HG03378 (cell line): ENCODE measurements at regions not wholly inside any gene's neighbourhood (a gene's known extent, or its start where the extent isn't known, plus 50 kb on each side); places are given as distances from the start of the nearest gene placed in this dataset.
"Not testable (repeated sequence)": the region's sequence is repeated elsewhere in the genome, so short reads cannot be mapped to it uniquely, and the experiment has no call there.

Source experiments
- ATAC-seq: cut with Tn5 transposase; IDR thresholded peaks from one replicate; pipeline ENCODE4 v1.9.1; 2021; ENCODE audit warnings: mild to moderate bottlenecking, moderate library complexity; ENCODE audit not compliant: unreplicated experiment

DNA sequence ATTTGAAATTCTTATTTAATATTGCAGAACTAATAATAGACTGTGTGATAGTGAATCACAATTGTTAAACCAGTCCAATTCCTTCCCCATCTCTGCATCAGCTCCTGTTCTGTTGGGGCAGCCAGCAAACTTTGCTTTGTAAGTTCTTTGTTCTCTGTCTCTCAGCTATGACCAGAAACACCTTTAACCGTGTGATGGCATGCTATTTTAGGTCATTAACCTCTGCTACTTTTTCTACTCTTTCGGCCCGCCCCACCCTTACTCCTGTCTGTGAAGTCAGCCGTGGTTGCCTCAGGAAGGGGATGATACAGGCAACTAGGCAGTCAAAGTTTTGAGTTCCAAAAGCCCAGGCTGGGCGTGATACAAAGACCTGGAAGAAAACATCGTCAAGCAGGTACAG is 51.3 kb upstream of the EGFL6 start:
- no peak for ATAC-seq

DNA sequence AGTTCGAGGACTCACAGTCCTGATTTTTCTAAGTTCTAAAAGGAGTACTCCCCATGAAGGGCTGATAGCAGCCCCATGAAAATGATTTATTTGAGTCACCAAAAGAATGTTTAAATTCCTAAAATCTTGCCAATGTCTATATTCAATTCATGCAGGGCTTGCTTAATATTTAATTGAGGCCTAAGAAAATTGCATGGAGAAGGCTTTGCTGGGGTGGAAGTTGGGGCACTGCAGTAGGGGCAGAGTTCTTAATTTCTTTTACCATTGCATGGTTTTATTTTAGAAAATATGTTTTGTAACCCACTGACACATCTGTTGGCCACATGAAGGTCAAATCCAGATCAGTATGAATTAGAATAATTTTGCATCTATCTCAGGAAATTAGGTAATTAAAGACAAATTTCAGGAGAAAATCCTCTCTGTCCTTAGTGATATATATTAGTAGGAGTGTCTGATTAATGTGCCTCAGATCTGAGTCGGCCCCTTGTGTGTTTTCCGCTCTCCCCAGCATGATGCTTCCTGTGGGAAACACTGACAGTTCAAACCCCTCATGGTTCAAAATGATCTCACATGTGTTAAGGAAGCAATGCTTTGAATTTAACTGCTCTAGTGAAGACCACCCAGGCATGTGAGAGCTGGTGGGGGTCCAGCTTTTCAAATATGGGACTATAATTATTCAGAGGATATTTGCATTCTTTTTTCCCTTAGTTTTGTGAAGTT is 54.0 kb upstream of the EGFL6 start:
- ATAC-seq = no peak

DNA sequence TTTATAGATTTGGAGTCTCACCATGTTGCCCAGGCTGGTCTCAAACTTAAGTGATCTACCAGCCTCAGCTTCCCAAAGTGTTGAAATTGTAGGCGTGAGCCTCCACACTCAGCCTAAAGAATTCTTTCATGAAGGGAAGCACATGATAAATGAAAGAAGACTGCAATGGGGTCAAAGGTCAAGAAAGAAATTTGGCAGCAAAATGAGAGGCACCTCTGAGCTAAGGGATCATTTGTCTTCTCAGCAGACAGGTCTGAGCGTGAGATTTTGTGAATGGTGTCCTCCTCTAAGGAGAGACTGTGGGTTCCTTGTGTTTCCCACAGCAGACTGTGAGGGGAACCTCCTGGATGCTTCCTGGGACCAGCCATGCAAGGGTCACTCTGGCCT is 57.5 kb upstream of the EGFL6 start:
- no peak for ATAC-seq

DNA sequence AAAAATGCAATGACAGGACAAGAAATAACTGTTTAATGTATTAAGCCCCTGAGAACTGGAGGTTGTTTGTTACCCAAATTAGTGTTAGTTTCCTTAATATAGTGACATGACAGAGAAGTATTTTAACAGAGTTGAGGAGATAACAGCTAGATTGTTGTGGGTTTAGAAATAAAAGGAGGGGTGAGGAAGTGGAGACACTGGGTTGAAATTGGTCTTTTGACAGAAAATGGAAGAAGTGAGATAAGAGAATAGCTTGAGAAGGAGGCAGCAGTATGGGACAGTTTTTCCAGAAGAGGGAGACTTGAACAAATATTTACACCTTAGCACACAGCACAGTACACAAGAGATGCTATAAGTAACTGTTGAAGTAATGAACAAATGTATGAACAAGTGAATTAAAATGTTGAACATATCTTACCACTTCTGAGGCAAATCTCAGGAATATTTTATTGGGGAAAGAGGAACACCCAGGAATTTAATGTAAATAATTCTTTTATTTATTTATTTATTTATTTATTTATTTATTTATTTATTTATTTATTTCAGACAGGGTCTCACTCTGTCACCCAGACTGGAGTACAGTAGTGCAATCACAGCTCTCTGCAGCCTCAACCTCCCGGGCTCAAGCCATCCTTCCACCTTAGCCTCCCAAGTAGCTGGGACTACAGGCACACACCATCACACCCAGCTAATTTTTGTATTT is 58.0 kb upstream of the EGFL6 start:
- no peak for ATAC-seq

DNA sequence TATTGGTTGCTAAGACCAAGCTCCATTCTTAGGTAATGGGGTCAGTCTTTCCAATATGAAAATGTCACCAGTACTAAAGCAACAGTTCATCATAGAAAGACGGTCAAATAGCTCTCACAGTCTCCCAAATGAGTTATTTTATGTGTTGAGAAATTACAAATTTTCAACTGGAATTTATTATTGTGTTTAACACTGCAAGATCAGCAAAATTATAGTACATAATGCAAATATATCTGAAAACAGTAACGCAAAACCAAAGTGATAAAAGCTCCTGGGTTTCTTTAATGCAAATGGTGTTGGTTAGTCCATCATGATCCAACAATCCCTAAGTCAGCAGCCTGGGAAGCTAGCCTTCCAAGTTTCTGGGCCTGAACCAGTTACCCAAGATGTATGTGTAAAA is 61.5 kb upstream of the EGFL6 start:
- no peak for ATAC-seq

- ATAC-seq = no peak
Observed at GRCh38 chrX:13506574-13506973, 62.8 kb upstream of the EGFL6 start.

DNA sequence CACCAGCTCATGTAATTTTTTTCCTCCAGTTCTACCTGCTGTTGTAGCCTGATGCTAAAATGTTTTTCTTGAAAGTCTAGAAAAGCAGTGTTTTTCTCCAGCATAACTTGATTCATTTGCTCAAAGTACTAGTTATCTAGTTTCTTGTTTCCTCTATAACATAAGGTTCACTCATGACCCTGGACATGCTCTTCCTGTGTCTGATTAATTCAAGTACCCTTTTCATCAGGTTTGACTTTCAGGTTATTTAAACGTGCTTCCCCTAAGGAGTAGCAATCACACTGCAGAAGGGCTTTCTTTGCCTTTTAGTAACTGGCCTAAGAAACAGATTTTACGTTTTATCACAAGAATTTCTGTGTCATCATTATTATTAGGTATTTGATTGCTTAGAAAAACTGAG is 66.8 kb upstream of the EGFL6 start:
- ATAC-seq = no peak

GRCh38 chrX:13499736-13500135 is 69.7 kb upstream of the EGFL6 start:
- no peak for ATAC-seq

DNA sequence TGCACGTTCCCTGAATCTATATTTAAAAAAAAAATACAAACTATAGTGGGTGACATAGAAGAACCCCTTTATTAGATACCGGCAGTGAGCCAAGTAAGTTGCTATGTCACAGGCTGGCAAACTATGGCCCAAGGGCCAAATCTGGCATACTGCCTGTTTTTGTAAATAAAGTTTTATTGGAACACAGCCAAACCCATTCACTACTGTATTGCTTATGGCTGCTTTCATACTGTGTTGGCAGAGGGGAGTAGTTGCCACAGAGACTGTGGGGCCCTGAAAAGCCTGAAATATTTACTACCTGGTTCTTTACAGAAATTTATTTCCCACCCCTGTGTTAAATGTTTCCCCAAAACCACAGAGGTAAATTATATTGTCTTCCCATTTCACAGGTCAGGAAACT is 71.2 kb upstream of the EGFL6 start:
- ATAC-seq = no peak

DNA sequence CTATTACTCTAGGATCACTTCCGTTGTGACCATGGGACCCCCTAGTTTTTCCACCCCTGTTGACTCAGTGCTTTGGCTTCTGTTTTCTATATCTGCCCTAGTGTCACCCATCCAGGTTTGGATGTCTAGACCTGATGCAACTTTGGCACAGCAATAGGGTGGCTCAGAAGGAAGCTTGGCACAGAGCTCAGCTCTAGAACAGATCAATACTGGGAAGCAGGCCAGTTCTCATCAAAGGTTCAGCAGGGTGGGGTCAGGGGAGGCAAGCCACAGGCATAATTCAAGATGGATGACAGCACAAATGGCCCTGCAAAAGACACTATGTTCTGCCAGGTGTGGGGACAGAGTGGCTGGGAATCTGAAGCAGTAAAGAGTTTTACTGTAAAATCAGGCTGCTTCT is 74.2 kb upstream of the EGFL6 start:
- no peak for ATAC-seq

- no peak for ATAC-seq
Observed at GRCh38 chrX:13494562-13494961, 74.8 kb upstream of the EGFL6 start.

DNA sequence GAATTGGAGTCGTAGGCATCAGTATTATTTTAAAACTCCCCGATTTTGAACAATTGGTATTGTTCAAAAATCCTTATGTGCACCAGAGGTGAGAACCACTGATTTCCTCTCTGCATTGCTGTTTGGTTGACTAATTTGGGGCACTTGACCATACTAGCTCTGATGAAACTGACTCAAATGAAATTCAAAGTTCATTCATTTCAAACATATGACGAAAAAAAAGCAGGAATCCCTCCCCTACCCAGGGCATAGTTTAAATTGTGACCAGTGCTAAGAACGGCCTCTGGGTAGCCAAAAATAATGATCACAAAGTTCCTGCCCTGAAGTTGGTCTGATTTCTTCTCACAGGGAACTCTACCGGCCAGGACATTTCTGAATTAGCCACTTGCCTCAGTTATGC is 75.7 kb upstream of the EGFL6 start:
- ATAC-seq = no peak

- ATAC-seq = no peak
Observed at GRCh38 chrX:13492286-13492685, 77.1 kb upstream of the EGFL6 start.

DNA sequence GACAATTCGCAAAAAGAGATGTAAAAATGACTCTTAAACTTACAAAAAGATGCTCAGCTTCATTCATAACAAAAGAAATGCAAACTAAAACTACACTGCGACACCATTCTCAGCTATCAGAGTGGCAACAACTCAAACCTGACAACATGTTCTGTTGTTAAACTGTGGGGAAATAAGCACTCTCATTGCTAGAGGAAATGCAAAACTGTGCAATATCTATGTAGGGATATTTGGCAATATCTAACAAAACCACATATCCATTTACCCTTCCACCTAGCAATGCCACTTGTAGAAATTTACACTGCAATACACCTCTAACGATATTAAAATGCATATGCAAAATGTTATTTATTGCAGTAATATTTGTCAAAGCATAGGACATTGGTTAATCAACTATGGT is 78.3 kb upstream of the EGFL6 start:
- no peak for ATAC-seq

DNA sequence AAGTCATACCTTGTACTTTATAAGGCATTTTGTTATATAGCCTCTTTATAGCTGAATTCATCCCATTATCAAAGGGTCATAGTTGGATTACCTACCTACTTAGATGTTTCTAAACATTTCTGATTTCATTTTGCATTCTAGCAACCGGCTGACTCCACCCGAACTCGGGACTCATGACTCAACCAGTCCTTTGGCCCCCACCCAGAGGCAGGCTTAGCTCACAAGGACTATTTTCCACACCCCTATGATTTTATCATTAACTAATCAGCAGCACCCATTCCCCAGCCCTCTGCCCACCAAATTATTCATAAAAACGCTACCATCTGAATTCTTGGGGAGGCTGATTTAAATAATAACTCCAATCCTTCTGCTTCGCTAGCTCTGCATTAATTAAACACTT is 79.9 kb upstream of the EGFL6 start:
- ATAC-seq = no peak

DNA sequence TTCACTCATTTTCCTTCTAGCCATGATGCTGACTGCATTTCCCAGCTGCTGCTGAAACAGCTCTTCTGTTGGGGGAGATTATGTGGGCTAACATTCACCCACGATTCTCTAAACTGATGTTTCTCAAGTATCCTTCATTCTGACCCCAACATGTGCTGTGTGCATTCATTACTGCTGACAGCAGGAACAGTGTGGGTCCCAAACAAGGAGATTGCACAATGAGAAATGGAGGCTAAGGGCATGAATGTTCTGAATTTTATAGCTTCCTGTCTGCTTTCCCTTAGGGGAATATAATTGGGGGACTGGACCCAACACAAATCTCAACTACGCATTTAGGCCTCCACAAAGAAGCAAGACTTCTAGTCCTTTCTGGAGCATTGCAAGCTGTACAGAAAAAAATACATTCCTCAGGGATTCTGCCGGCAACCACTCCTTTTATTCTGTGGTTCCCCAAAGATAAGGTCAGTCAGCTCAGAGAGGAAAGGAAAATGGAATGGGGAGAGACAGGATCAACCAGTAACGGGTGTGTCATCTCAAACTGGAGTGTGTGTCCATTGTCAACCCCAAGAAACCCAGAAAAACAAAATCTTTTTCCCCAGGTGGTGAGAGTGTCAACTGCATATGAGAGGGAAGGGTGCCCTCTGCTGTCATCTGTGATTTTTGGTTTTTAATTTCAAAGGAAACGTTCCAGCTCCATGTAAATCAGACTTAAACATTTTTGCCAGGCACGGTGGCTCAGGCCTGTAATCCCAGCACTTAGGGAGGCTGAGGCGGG is 81.5 kb upstream of the EGFL6 start:
- peak; percentile 46 for ATAC-seq

DNA sequence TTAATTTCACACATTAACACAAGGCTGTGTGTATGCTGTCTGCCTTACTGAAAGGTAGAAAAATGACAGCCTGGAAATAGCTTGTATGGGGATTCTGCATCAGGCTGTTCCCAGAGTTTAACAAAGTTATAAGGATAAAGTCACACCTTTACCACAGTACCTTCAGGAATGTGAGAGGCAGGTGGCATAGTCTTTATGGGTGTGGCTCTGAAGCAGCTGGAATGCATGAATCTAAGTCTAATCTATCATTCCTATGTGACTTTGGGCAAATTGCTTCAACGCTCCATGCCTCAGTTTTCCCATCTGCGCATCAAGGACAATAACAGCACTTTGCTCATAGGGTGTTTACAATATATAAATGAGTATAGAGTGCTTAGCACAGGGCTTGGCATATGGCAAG is 84.2 kb upstream of the EGFL6 start:
- ATAC-seq = no peak

- ATAC-seq = no peak
Observed at GRCh38 chrX:13483773-13484172, 85.6 kb upstream of the EGFL6 start.

- ATAC-seq = no peak
Observed at GRCh38 chrX:13482746-13483541, 86.5 kb upstream of the EGFL6 start.

GRCh38 chrX:13480780-13481179 is 88.6 kb upstream of the EGFL6 start:
- not testable (repeated sequence) for ATAC-seq

DNA sequence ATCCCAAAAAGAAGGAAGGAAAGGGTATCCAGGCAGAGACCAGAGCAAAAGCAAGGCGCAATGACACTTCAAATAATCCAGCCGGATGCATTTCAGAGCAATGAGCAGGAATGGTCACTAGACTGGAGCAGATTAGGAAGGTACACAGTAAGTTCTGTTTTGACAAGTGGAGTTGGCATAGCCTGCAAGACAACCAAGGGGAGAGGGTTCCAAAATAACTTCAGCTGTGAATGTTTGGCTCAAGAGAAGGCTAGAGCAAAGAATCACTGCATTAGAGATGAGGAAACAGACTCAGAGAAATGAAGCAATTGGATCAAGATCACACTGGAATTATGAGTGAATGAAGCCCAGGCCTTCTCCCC is 90.0 kb upstream of the EGFL6 start:
- no peak for ATAC-seq
